Heart left ventricle (tissue), 13 donors: ENCODE measurements at regions not wholly inside any gene's neighbourhood (a gene's known extent, or its start where the extent isn't known, plus 50 kb on each side); places are given as distances from the start of the nearest gene placed in this dataset.

Source experiments
- POLR2A ChIP-seq, 2 donors: fragments of 450-650 bp; IDR thresholded peaks; one replicate each; pipeline ENCODE4 v1.6.1; 2017; ENCODE audit warnings: antibody characterized with exemption in 2 of 2, mild to moderate bottlenecking in 2 of 2, moderate library complexity in 2 of 2
- TF ChIP-seq, protein P1 (sequence below), 12 donors: fragments of 200-600 bp; sonication (generic) in 4 of 12; IDR thresholded peaks; one replicate each; pipeline versions ENCODE4 v1.5.0 to v1.8.0; 2018 to 2022; ENCODE audit warnings: antibody characterized with exemption in 12 of 12, mild to moderate bottlenecking in 5 of 12
- donor health status: ischemic (EF 13 %, LVEDD 7.1; RV severe dilation, severe dysfunction).
- donor health status: DM: no; HTN: yes; CAD: no.
- donor health status: DM: no; HTN: no; CAD: no.
- donor health status: ischemic (EF 25% LVEDD 6.9; RV normal size, moderate dysfunction).
- donor health status: ischemic (EF 25% LVEDD 5.7; RV mildly dilated, moderate dysfunction).
- donor health status: ischemic (EF 35%, LVEDD 5.7; RV mildly dilated, moderate dysfunction).
- donor health status: nonischemic (EF 11% LVEDD 7.7; RV severe dilation, severe dysfunction).
- donor health status: DM: yes; HTN: yes; CAD: no.
- donor health status: PGD.
- donor health status: ischemic (EF 29% LVEDD 5.4; RV normal size, mild dysfunction).
- donor health status: nonischemic (EF 23%, LVEDD 6.1; RV moderate dilation, normal function).

DNA sequence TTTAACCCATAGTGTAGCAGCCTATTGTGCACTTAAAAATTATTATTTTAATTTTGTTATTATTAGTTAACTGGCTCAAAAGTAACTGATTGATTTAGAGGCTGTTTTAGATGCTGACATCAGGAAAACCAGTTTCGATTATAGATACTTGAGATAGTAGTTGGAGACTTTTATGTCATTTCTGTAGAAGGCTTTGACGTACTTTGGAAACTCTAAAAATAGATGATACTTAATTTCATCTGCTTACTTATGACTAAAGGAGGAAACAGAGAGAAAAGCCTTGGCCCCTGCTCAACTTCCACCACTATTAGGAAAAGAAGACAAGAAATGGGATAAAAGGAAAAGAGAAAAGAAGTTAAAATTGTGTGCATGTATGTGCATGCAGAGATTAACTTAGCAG, 219.3 kb upstream of the HMGA2 start:
- TF ChIP-seq, protein P1, sequence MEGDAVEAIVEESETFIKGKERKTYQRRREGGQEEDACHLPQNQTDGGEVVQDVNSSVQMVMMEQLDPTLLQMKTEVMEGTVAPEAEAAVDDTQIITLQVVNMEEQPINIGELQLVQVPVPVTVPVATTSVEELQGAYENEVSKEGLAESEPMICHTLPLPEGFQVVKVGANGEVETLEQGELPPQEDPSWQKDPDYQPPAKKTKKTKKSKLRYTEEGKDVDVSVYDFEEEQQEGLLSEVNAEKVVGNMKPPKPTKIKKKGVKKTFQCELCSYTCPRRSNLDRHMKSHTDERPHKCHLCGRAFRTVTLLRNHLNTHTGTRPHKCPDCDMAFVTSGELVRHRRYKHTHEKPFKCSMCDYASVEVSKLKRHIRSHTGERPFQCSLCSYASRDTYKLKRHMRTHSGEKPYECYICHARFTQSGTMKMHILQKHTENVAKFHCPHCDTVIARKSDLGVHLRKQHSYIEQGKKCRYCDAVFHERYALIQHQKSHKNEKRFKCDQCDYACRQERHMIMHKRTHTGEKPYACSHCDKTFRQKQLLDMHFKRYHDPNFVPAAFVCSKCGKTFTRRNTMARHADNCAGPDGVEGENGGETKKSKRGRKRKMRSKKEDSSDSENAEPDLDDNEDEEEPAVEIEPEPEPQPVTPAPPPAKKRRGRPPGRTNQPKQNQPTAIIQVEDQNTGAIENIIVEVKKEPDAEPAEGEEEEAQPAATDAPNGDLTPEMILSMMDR (IDR thresholded peaks at IDR 0.05): no peak
- no peak for TF ChIP-seq POLR2A (IDR thresholded peaks at IDR 0.05)
